ENCODE measurements at regions not wholly inside any gene's neighbourhood (a gene's known extent, or its start where the extent isn't known, plus 50 kb on each side); places are given as distances from the start of the nearest gene placed in this dataset.

GRCh38 chr3:102163039-102163817 is 271.6 kb upstream of the ZPLD1 start:
- peak overlapping the region; percentile 52 for H3K27ac ChIP-seq (ENCODE audit: low read length)
- ATAC-seq = peak; percentile 91 to 96
- intact Hi-C loops (cut with DNase I) = no loop called here
- peak; percentile 53 to 87 (median 67) for DNase-seq
- no peak overlapping the region for H3K4me3 ChIP-seq (ENCODE audit: low read length)
- no peaks in the 10 kb centered on the region for H3K27me3 ChIP-seq (ENCODE audit: control insufficient read depth, insufficient read depth)
- WGBS = 4% methylated on average over 1 of the region's 1 CpG
- H3K9me3 ChIP-seq (ENCODE audit: control insufficient read depth, low read length) = no peaks in the 10 kb centered on the region
- H3K4me1 ChIP-seq (ENCODE audit: control insufficient read depth, insufficient read depth, low read length) = no peaks in the 10 kb centered on the region

- intact Hi-C loops (cut with DNase I) = no loop called here
- WGBS = 80% methylated on average over 4 of the region's 4 CpGs
- H3K27ac ChIP-seq (ENCODE audit: low read length) = peak overlapping the region; percentile 54
Observed at GRCh38 chr3:102163818-102164154, 271.0 kb upstream of the ZPLD1 start.

GRCh38 chr3:102165367-102165766 is 269.4 kb upstream of the ZPLD1 start:
- Histone ChIP-seq H3K27me3 (ENCODE audit: control insufficient read depth, insufficient read depth) (no peaks in the 10 kb centered on the region), H3K4me3 (ENCODE audit: low read length) (no peak overlapping the region), H3K4me1 (ENCODE audit: control insufficient read depth, insufficient read depth, low read length) (no peaks in the 10 kb centered on the region), H3K9me3 (ENCODE audit: control insufficient read depth, low read length) (no peaks in the 10 kb centered on the region), H3K27ac (ENCODE audit: low read length) (no peak overlapping the region)
- DNase-seq = no peak
- ATAC-seq = no peak
- whole genome bisulfite sequencing = 82% methylated on average over 1 of the region's 1 CpG
- intact Hi-C loops (cut with DNase I) = no loop called here

More at GRCh38 chr3:102163818-102164154, 271.0 kb upstream of the ZPLD1 start:
- no peak overlapping the region for H3K4me3 ChIP-seq (ENCODE audit: low read length)
- no peak for ATAC-seq
- no peaks in the 10 kb centered on the region for H3K9me3 ChIP-seq (ENCODE audit: control insufficient read depth, low read length)
- H3K4me1 ChIP-seq (ENCODE audit: control insufficient read depth, insufficient read depth, low read length) = no peaks in the 10 kb centered on the region
- no peak for DNase-seq
- H3K27me3 ChIP-seq (ENCODE audit: control insufficient read depth, insufficient read depth) = no peaks in the 10 kb centered on the region

GRCh38 chr3:102169915-102170479 is 264.8 kb upstream of the ZPLD1 start:
- no peak overlapping the region for H3K27ac ChIP-seq (ENCODE audit: low read length)
- no peak overlapping the region for H3K4me3 ChIP-seq (ENCODE audit: low read length)
- intact Hi-C loops (cut with DNase I) = no loop called here
- DNase-seq (no peak), ATAC-seq (no peak)
- no peaks in the 10 kb centered on the region for H3K27me3 ChIP-seq (ENCODE audit: control insufficient read depth, insufficient read depth)
- H3K9me3 ChIP-seq (ENCODE audit: control insufficient read depth, low read length) = no peaks in the 10 kb centered on the region
- 88% methylated on average over 1 of the region's 1 CpG for WGBS
- no peaks in the 10 kb centered on the region for H3K4me1 ChIP-seq (ENCODE audit: control insufficient read depth, insufficient read depth, low read length)

GRCh38 chr3:102170545-102170944 is 264.3 kb upstream of the ZPLD1 start:
- no peaks in the 10 kb centered on the region for H3K27me3 ChIP-seq (ENCODE audit: control insufficient read depth, insufficient read depth)
- intact Hi-C loops (cut with DNase I) = no loop called here
- H3K4me3 ChIP-seq (ENCODE audit: low read length) = no peak overlapping the region
- H3K4me1 ChIP-seq (ENCODE audit: control insufficient read depth, insufficient read depth, low read length) = no peaks in the 10 kb centered on the region
- 87% methylated on average over 2 of the region's 2 CpGs for WGBS
- H3K27ac ChIP-seq (ENCODE audit: low read length) = no peak overlapping the region
- H3K9me3 ChIP-seq (ENCODE audit: control insufficient read depth, low read length) = no peaks in the 10 kb centered on the region
- no peak for DNase-seq
- no peak for ATAC-seq

GRCh38 chr3:102174312-102174712 is 260.5 kb upstream of the ZPLD1 start:
- ATAC-seq = no peak
- H3K9me3 ChIP-seq (ENCODE audit: control insufficient read depth, low read length) = no peaks in the 10 kb centered on the region

GRCh38 chr3:102174832-102175374 is 259.9 kb upstream of the ZPLD1 start:
- H3K9me3 ChIP-seq (ENCODE audit: control insufficient read depth, low read length) = no peaks in the 10 kb centered on the region
- 68% methylated on average over 1 of the region's 1 CpG for WGBS
- H3K27me3 ChIP-seq (ENCODE audit: control insufficient read depth, insufficient read depth) = no peaks in the 10 kb centered on the region
- intact Hi-C loops (cut with DNase I) = no loop called here
- ATAC-seq (no peak), DNase-seq (no peak)
- H3K27ac ChIP-seq (ENCODE audit: low read length) = no peak overlapping the region
- H3K4me1 ChIP-seq (ENCODE audit: control insufficient read depth, insufficient read depth, low read length) = no peaks in the 10 kb centered on the region
- no peak overlapping the region for H3K4me3 ChIP-seq (ENCODE audit: low read length)

More at GRCh38 chr3:102174312-102174712, 260.5 kb upstream of the ZPLD1 start:
- WGBS = 86% methylated on average over 3 of the region's 3 CpGs
- no peak for DNase-seq
- Histone ChIP-seq H3K4me3 (ENCODE audit: low read length) (no peak overlapping the region), H3K27ac (ENCODE audit: low read length) (no peak overlapping the region), H3K4me1 (ENCODE audit: control insufficient read depth, insufficient read depth, low read length) (no peaks in the 10 kb centered on the region), H3K27me3 (ENCODE audit: control insufficient read depth, insufficient read depth) (no peaks in the 10 kb centered on the region)
- intact Hi-C loops (cut with DNase I) = no loop called here

GRCh38 chr3:102176333-102177050 is 258.3 kb upstream of the ZPLD1 start:
- no peak overlapping the region for H3K4me3 ChIP-seq (ENCODE audit: low read length)
- H3K4me1 ChIP-seq (ENCODE audit: control insufficient read depth, insufficient read depth, low read length) = peaks cover 1% of the 10 kb centered on the region
- 63% methylated on average over 5 of the region's 5 CpGs for WGBS
- no peaks in the 10 kb centered on the region for H3K27me3 ChIP-seq (ENCODE audit: control insufficient read depth, insufficient read depth)
- no peaks in the 10 kb centered on the region for H3K9me3 ChIP-seq (ENCODE audit: control insufficient read depth, low read length)
- DNase-seq = no peak
- intact Hi-C loops (cut with DNase I) = no loop called here
- H3K27ac ChIP-seq (ENCODE audit: low read length) = no peak overlapping the region
- no peak for ATAC-seq

- no peak overlapping the region for H3K27ac ChIP-seq (ENCODE audit: low read length)
- DNase-seq (no peak), ATAC-seq (no peak)
- H3K27me3 ChIP-seq (ENCODE audit: control insufficient read depth, insufficient read depth) = no peaks in the 10 kb centered on the region
- intact Hi-C loops (cut with DNase I) = no loop called here
- H3K9me3 ChIP-seq (ENCODE audit: control insufficient read depth, low read length) = no peaks in the 10 kb centered on the region
- H3K4me3 ChIP-seq (ENCODE audit: low read length) = no peak overlapping the region
- 87% methylated on average over 11 of the region's 11 CpGs for WGBS
- H3K4me1 ChIP-seq (ENCODE audit: control insufficient read depth, insufficient read depth, low read length) = peaks cover 6% of the 10 kb centered on the region
Observed at GRCh38 chr3:102177075-102177755, 257.6 kb upstream of the ZPLD1 start.

- ATAC-seq (no peak), DNase-seq (no peak)
- no peak overlapping the region for H3K27ac ChIP-seq (ENCODE audit: low read length)
- intact Hi-C loops (cut with DNase I) = no loop called here
- H3K4me1 ChIP-seq (ENCODE audit: control insufficient read depth, insufficient read depth, low read length) = peaks cover 6% of the 10 kb centered on the region
- no peak overlapping the region for H3K4me3 ChIP-seq (ENCODE audit: low read length)
- H3K9me3 ChIP-seq (ENCODE audit: control insufficient read depth, low read length) = no peaks in the 10 kb centered on the region
- H3K27me3 ChIP-seq (ENCODE audit: control insufficient read depth, insufficient read depth) = no peaks in the 10 kb centered on the region
Observed at GRCh38 chr3:102178817-102179216, 256.0 kb upstream of the ZPLD1 start.

Data from right cardiac atrium (tissue), 5 donors.